Activated T-helper 1 cell treated with anti-CD3 and anti-CD28 coated beads, Interleukin-2, amount 50 U/mL, for 16 hours (primary cell): ENCODE measurements at regions not wholly inside any gene's neighbourhood (a gene's known extent, or its start where the extent isn't known, plus 50 kb on each side); places are given as distances from the start of the nearest gene placed in this dataset.
A peak's percentile ranks its signal among the peaks of the same experiment; 100 is the strongest.

Source experiments
- DNase-seq, 2 donors: peaks; one replicate each; pipeline ENCODE4 v3.0.0-alpha.2; 2020; ENCODE audit warnings: low read depth in 1 of 2, low spot score in 1 of 2

- DNase-seq = no peak
Observed at GRCh38 chr20:4095639-4096038, 53.0 kb upstream of the SMOX start.

DNA sequence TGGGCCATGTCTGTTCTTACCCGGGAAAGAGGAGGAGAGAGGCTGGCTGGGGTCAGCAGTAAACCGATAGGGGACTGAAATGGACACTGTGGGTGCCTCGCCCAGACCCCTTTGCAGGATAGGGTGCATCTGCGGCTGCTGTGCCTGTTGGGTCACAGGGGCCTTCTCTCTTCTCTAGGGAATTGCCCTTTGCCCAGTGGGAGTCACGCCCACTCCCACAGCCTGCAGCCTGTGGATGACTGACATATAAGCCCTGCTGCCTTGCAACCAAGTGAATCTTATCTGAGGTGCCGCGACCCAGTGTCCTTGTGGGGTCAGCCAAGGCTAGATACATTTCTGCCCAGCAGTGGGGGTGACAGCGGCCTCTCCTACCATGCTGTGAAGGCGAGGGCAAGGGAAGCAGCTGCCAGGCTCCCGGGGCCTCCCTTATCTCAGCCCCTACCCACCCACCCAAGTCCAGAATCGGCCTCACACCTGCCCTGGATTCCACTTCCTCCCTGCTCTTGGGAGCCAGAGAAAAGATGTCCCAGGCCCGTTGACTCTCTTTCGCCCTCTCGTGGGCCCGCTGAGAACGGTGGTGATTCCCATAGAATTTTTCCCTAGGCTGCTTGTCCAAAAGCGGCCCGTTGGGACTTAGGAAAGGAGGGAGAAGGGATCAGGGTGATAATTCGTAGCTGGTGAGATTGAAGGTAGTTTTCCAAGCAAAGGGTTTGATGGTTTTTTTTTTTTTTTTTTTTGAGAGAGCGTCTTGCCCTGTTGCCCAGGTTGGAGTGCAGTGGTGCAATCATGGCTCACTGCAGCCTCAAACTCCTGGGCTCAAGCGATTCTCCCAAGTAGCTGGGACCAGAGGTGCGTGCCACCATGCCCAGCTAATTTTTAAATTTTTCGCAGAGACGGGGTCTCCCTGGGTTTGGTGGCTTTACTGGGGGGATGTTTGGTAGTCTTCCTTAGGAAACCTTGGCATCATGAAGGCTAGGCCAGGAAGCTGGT, 56.8 kb upstream of the SMOX start:
- no peak for DNase-seq

DNA sequence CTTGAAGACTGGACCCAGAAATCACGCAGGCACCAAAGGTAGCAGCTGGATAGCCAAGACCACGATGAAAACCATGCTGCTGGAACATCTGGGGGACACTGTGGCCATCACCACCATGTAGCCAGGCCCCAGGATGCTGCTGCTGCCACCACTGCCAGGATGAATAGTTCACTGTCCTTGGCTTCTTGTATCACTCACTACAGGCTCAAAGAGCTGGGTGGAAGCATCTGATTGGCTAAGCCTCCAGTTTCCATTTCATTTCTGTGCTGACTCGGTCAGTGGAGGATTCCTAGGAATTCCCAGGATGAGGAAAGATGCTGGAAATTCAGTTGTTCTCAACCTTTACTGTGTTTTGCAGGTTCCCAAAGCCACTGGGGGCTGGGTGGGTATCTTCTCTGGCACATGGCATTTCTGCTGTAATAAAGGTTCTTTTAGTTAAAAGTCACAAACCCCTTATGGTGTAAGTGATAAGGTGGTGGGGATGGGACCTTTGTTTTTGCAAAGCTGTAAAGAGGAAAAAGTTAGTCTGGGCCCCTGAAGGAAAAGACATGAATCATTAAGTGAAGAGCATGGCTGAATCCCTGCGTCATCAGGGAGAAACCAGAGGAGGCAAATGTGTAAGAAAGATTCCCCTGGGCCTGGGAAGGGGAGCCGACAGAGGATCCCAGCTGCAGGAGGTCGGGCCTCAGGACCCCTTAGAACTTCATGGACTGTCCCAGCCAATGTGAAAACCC, 57.7 kb upstream of the SMOX start:
- no peak for DNase-seq

DNA sequence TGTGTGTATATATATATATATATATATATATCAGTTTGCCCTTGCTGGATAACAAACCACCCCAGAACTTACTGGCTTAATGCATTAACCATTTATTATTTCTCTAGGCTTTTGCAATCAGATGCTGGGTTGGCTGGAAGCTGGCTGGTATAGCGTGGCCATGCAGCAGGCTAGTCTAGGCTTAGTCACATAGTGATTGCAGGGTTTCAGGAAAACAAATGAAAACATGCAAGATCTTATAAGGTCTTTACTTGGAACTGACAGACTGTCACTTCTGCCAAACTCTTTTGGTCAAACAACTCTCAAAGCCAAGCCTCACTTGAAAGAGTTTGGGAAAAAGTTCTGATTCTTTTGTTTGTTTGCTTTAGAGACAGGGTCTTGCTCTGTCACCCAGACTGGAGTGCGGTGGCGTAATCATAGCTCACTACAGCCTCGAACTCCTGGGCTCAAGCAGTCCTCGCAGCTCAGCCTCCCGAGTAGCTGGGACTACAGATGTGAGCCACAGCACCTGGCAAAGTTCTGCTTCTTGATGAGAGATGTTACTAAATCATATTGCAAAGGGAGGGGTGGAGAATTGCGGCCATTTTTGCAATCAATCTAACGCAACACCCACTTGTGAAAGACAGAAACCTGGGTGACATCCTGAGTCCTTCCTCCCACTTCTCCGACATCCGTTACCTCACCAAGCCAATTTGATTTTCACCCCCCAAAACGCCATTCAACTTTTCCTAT, 58.7 kb upstream of the SMOX start:
- DNase-seq = no peak

DNA sequence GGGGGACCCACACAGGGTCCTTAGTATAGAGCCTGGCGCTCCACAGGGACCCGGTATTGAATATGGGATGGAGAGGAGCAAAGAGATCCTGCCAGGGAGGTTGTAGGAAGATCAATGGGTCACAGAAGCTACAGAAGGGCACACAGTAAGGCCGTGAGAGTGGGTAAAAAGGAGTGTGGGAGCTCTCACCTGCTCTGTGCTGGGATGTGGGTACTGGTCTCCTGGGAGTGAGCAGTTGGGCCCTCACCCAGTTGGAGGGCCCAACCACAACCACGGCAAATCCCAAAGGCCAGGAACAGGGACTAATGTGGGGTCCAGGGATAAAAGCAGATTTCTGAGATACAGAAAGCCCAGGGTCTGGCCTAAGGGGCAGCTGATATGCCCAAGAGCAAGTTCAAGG, 59.9 kb upstream of the SMOX start:
- DNase-seq = no peak

DNA sequence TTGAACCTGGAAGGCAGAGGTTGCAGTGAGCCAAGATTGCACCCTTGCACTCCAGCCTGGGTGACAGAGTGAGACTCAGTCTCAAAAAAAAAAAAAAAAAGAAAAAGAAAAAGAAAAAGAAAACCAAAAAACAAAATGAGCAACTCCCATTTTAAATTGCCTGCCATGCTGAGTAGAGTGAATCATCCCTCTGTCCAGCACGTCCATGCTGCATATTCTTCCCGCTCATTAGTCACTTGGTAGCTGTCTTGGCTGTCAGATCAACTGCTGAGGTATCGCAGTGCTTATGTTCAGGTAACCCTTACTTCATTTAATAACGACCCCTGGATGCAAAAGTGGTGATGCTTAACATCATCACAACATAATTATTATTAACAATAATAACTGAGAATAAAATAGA, 60.7 kb upstream of the SMOX start:
- no peak for DNase-seq

DNA sequence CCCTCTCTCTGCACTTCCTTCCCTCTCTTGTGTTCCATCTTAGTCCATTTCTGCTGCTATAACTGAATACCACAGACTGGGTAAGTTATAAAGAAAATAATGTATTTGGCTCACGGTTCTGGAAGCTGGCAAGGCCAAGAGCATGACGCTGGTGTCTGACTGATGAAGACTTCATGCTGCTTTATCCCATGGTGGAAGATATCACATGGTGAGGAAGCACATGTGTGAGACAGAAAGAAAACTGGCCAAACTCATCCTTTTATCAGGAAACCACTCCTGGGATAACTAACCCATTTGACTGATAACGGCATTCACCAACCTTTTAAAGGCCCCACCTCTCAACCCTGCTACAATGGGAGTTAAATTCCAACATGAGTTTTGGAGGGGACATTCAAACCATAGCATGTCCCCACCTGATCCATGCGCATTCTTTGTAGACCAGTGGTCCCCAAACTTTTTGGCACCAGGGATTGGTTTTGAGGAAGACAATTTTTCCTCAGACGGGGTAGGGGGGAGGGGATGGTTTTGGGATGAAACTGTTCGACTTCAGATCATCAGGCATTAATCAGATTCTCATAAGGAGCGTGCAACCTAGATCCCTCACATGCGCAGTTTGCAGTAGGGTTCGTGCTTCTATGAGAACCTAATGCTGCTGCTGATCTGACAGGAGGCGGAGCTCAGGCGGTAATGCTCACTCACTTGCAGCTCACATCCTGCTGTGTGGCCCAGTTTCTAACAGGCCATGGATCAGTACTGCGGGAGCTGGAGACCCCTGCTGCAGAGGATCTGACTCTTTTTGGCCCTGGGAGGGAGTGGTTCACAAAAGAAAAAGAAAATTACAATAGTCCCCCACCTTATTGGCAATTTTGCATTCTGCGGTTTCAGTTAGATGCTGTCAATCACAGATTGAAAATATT, 61.6 kb upstream of the SMOX start:
- no peak for DNase-seq

GRCh38 chr20:4084721-4085120, 63.9 kb upstream of the SMOX start:
- DNase-seq = no peak

DNA sequence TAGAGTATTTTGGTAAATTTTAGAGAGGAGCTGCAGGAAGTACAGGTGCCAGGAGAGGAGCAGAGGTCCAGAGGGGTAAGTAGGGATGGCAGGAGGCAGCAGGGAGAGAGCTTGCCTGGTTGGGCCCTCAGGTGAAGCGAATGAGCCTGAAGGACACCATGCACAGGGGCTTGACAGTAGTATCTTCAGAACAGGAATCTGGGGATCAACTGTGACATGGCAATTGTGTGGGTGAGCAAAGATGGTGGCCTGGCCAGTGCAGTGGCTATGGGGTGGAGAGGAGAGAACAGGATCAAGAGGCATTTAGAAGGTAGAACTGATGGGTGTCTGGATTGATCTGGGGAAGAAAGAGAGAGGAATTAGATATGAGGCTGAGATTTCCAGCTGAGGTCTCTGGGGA, 64.5 kb upstream of the SMOX start:
- no peak for DNase-seq

DNA sequence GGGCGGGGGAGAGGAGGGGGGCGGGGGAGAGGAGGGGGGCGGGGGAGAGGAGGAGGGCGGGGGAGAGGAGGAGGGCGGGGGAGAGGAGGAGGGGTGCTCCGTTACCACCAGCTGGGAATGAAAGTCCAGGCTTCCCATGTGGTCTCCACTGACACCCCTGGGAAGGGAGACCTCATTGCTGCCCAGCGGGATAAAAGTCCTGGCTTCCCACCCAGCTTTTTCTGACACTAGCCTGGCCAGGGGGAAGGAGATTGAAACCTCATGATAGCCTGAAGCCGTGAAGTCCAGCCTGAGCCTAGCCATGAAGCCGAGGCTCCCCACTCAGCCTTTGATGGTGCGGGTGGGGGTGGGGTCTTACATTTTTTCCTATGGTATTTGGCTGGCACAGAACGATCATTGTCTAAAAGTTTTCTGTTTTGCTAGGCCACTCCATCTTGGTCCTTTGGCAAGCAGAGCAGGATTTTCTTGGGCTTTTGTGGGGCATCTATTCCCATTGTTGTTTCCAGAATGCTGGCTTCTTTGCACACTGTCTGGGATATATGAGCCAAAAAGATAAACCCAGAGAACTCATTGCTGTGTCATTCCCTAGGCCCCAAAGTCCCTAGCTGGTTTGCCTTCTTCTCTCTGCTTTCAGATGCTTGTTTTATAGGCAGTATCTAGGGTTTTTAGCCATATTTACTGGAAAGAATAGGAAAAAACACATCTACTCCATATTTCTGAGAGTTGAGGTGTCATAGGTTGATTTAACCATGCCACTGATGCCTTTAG, 65.3 kb upstream of the SMOX start:
- DNase-seq = no peak

DNA sequence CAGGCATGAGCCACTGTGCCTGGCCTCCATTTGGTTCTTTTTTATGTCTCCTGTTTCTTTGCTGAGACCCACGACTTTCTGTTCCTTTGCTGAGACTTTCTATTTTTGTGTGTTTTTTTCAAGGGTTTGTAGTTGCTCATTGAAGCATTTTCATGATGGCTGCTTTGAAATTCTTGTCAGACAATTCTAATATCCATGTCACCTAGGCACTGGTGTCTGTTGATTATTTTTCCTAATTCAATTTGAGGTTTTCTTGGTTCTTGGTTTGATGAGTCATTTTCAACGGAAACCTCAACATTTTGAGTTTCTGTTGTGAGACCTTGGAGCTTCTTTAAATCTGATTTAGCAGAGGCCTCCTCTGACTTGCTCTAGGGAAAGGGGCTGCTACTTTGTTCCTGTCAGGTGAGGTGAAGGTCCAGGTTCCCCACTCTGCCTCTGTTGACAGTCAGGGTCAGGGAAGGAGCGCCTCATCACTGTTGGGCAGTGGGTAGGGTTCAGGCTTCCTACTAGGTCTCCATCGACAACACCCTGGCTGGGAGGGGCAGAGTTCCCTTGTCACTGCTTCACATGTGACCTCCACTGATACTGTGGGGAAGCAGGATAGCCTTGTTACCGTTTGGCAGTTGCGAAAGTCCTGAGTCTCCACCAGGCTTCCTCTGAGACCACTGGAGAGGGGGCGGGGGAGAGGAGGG, 66.1 kb upstream of the SMOX start:
- peak in 1 of 2 donors; percentile 29 for DNase-seq

GRCh38 chr20:4081421-4081820, 66.1 kb upstream of the RNF24 start:
- no peak for DNase-seq

DNA sequence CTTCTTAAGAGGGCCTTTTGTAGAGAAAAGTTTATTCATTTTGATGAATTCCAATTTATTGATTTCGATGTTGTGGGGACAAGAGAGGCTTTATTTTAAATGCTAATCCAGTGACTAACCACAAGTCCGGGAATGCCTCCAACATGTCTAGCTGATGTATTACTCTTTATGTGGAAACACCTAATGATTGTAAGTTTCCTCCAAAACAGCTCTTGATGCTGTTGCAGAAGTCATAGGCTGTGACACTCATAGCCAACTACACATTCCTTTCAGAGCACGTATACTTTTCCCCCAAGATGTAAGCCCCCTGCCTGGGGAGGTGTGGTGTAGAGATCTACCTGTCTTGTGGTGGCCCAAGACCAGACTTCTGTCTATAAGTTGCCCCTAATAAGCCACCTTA, 61.3 kb upstream of the RNF24 start:
- no peak for DNase-seq

GRCh38 chr20:4076033-4076432, 60.7 kb upstream of the RNF24 start:
- no peak for DNase-seq

- no peak for DNase-seq
Observed at GRCh38 chr20:4074877-4075455, 59.6 kb upstream of the RNF24 start.

- no peak for DNase-seq
Observed at GRCh38 chr20:4073852-4074741, 58.7 kb upstream of the RNF24 start.

DNA sequence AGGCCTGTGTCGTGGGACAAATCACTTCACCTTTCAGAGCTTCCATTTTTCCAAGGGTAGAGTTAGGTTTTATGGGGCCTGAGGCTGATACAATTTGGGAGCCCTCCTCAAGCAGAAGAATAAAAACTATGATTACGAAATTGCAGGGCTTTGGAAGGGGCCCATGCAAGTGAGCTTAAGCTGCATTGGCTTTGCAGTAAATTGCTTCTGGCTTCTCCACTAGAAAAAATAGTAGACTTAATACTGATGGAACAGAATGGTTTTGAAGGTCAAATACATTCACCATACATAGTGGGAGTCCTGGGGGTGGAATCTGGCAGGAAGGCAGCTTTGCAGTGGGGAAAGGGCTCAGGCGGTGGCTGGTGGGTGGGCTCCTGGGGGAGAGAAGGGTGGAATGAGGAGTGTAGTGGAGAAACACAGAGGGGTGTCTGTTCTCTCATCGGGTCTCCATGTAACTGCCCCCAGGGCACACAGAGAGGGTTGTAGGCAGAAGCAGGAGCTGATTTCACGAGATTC, 55.9 kb upstream of the RNF24 start:
- DNase-seq = no peak
